SU-DHL-6 (cell line): ENCODE measurements at regions not wholly inside any gene's neighbourhood (a gene's known extent, or its start where the extent isn't known, plus 50 kb on each side); places are given as distances from the start of the nearest gene placed in this dataset.

Experiments
- CTCF ChIP-seq: fragments of 200-600 bp; sonication (generic); IDR thresholded peaks from one replicate; pipeline ENCODE4 v1.5.1; 2017; ENCODE audit warnings: antibody characterized with exemption, mild to moderate bottlenecking, low read length, moderate library complexity; ENCODE audit not compliant: insufficient read depth, poor library complexity, severe bottlenecking
- EZH2phosphoT487 ChIP-seq: fragments of 200-600 bp; sonication (generic), shearing (Covaris generic); conservative IDR thresholded peaks from 2 replicates; pipeline ENCODE4 v1.6.1; 2018; ENCODE audit warnings: mild to moderate bottlenecking, antibody characterized with exemption, low read length, moderate library complexity, mixed read lengths

- TF ChIP-seq CTCF: no peak
- no peak for TF ChIP-seq EZH2phosphoT487
These were observed 933.3 kb upstream of the CTNND2 start for GRCh38 chr5:12837592-12837991.
